Neural crest cell (in vitro differentiated cells): ENCODE measurements at regions not wholly inside any gene's neighbourhood (a gene's known extent, or its start where the extent isn't known, plus 50 kb on each side); places are given as distances from the start of the nearest gene placed in this dataset.

Source experiments
- DNase-seq: peaks from one replicate; pipeline ENCODE4 v3.0.0; 2021; ENCODE audit warnings: low read depth, mixed read lengths, low spot score
- H3K27ac Mint-ChIP-seq: one replicate; pipeline ENCODE4 v1.8.0; 2021; ENCODE audit warnings: mild to moderate bottlenecking, mixed read lengths; ENCODE audit not compliant: unreplicated experiment
- H3K27me3 Mint-ChIP-seq: 2 replicates; pipeline ENCODE4 v1.8.0; 2021; ENCODE audit warnings: low read depth, mild to moderate bottlenecking, mixed read lengths
- H3K36me3 Mint-ChIP-seq: 2 replicates; pipeline ENCODE4 v1.8.0; 2021; ENCODE audit warnings: low read depth, mild to moderate bottlenecking, mixed read lengths
- H3K4me1 Mint-ChIP-seq: 2 replicates; pipeline ENCODE4 v1.8.0; 2021; ENCODE audit warnings: mixed read lengths
- H3K4me3 Mint-ChIP-seq: one replicate; pipeline ENCODE4 v1.8.0; 2021; ENCODE audit warnings: mild to moderate bottlenecking, mixed read lengths
- H3K9me3 Mint-ChIP-seq: 2 replicates; pipeline ENCODE4 v1.8.0; 2021; ENCODE audit warnings: mixed read lengths
- CTCF ChIP-seq: fragments of 200-600 bp; sonication (generic); conservative IDR thresholded peaks from 2 replicates; pipeline ENCODE4 v1.5.0; 2021; ENCODE audit warnings: antibody characterized with exemption, mild to moderate bottlenecking

GRCh38 chr20:3297079-3297378 is 58.0 kb upstream of the SLC4A11 start:
- no peak for DNase-seq
- Mint-ChIP-seq H3K27ac (peak overlapping the region; percentile 55), H3K27me3 (no peaks in the 10 kb centered on the region), H3K36me3 (no peaks in the 10 kb centered on the region), H3K4me3 (no peak overlapping the region), H3K9me3 (no peaks in the 10 kb centered on the region), H3K4me1 (no peaks in the 10 kb centered on the region)
- TF ChIP-seq CTCF: no peak

- peak overlapping the region; percentile 55 for H3K27ac Mint-ChIP-seq
- no peaks in the 10 kb centered on the region for H3K9me3 Mint-ChIP-seq
- no peaks in the 10 kb centered on the region for H3K27me3 Mint-ChIP-seq
- no peaks in the 10 kb centered on the region for H3K4me1 Mint-ChIP-seq
- TF ChIP-seq CTCF: no peak
- peaks cover 3% of the 10 kb centered on the region for H3K36me3 Mint-ChIP-seq
- H3K4me3 Mint-ChIP-seq: no peak overlapping the region
- no peak for DNase-seq
Observed at GRCh38 chr20:3296261-3297078, 57.5 kb upstream of the SLC4A11 start.
